Tibial nerve (tissue), 3 donors: ENCODE measurements at regions not wholly inside any gene's neighbourhood (a gene's known extent, or its start where the extent isn't known, plus 50 kb on each side); places are given as distances from the start of the nearest gene placed in this dataset.

Experiments used
- POLR2A ChIP-seq, 2 donors: fragments of 450-650 bp; IDR thresholded peaks; one replicate each; pipeline ENCODE4 v1.6.1; 2017; ENCODE audit warnings: antibody characterized with exemption in 2 of 2, mild to moderate bottlenecking in 2 of 2, moderate library complexity in 2 of 2
- TF ChIP-seq, protein P1 (sequence below), 5 experiments: fragments of 200-600 bp in 3 of 5; fragments of 450-650 bp in 2 of 5; sonication (generic) in 3 of 5; IDR thresholded peaks; one replicate each; pipeline ENCODE4 v1.5.1; 2016 to 2019; ENCODE audit warnings: antibody characterized with exemption in 5 of 5, mild to moderate bottlenecking in 3 of 5, moderate library complexity in 2 of 5

DNA sequence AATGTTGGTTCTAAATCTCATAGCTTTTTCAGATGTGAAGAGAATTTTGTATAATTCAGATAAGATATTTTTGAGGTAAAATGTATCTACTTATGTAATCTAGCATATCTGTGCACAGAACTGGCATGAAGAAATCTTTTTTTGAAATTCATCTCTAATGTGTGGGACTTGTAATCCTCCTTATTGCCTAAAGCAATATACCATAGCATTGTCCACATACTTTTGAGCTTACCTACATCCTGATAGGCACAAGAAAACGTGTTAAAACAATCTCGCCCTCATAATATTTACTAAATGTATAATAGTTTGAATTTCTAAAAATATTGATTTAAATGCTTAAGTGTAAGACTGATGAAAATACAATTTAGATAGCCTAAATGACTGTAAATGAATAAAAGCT, 1686.5 kb upstream of the ACO1 start:
- TF ChIP-seq, protein P1, sequence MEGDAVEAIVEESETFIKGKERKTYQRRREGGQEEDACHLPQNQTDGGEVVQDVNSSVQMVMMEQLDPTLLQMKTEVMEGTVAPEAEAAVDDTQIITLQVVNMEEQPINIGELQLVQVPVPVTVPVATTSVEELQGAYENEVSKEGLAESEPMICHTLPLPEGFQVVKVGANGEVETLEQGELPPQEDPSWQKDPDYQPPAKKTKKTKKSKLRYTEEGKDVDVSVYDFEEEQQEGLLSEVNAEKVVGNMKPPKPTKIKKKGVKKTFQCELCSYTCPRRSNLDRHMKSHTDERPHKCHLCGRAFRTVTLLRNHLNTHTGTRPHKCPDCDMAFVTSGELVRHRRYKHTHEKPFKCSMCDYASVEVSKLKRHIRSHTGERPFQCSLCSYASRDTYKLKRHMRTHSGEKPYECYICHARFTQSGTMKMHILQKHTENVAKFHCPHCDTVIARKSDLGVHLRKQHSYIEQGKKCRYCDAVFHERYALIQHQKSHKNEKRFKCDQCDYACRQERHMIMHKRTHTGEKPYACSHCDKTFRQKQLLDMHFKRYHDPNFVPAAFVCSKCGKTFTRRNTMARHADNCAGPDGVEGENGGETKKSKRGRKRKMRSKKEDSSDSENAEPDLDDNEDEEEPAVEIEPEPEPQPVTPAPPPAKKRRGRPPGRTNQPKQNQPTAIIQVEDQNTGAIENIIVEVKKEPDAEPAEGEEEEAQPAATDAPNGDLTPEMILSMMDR (IDR thresholded peaks at IDR 0.05): no peak
- no peak for TF ChIP-seq POLR2A (IDR thresholded peaks at IDR 0.05)
